GM18517 (cell line): ENCODE measurements at regions not wholly inside any gene's neighbourhood (a gene's known extent, or its start where the extent isn't known, plus 50 kb on each side); places are given as distances from the start of the nearest gene placed in this dataset.

Experiments used
- ATAC-seq: cut with Tn5 transposase; IDR thresholded peaks from one replicate; pipeline ENCODE4 v1.9.1; 2021; ENCODE audit warnings: mild to moderate bottlenecking, moderate library complexity; ENCODE audit not compliant: unreplicated experiment

GRCh38 chr1:234729561-234730474 lies 119.8 kb upstream of the IRF2BP2 start:
- no peak for ATAC-seq

GRCh38 chr1:234728740-234729139 lies 118.8 kb upstream of the IRF2BP2 start:
- ATAC-seq, result no peak

GRCh38 chr1:234727018-234727940 lies 117.3 kb upstream of the IRF2BP2 start:
- ATAC-seq, result peak; percentile 53

GRCh38 chr1:234726359-234726943 lies 116.5 kb upstream of the IRF2BP2 start:
- no peak for ATAC-seq

GRCh38 chr1:234725177-234726132 lies 115.5 kb upstream of the IRF2BP2 start:
- no peak for ATAC-seq

- peak; percentile 11 for ATAC-seq
These were observed 114.7 kb upstream of the IRF2BP2 start for GRCh38 chr1:234724516-234725176.

GRCh38 chr1:234722904-234723720 lies 113.1 kb upstream of the IRF2BP2 start:
- no peak for ATAC-seq

GRCh38 chr1:234722270-234722704 lies 112.3 kb upstream of the IRF2BP2 start:
- ATAC-seq, result no peak

GRCh38 chr1:234721476-234722269 lies 111.7 kb upstream of the IRF2BP2 start:
- no peak for ATAC-seq

GRCh38 chr1:234720709-234721441 lies 110.9 kb upstream of the IRF2BP2 start:
- no peak for ATAC-seq

- ATAC-seq, result no peak
These were observed 109.7 kb upstream of the IRF2BP2 start for GRCh38 chr1:234719454-234720251.

GRCh38 chr1:234718496-234719453 lies 108.8 kb upstream of the IRF2BP2 start:
- no peak for ATAC-seq

GRCh38 chr1:234716908-234717375 lies 107.0 kb upstream of the IRF2BP2 start:
- ATAC-seq, result no peak

GRCh38 chr1:234715252-234716014 lies 105.5 kb upstream of the IRF2BP2 start:
- no peak for ATAC-seq
